ENCODE measurements at regions not wholly inside any gene's neighbourhood (a gene's known extent, or its start where the extent isn't known, plus 50 kb on each side); places are given as distances from the start of the nearest gene placed in this dataset.

DNA sequence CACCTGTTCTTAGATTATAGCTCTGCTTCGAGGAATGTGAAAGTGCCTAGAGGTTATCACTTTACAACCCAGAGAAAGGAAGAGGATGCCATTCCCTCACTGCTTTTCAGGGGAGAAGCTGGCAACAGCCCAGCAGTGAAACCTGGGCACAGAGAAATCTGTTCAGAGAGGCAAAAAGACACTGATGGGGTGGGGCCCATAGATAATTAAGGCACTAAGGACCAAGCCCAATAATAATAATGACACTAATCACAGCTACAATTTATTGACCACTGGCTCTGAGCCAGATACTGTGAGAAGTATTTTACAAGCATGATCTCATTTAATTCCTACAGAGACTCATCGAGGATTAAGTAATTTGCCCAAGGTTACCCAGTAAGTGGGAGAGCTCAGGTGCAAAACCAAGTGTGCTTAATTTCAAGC, 168.3 kb downstream of the PIK3R1 start:
- Histone ChIP-seq H3K4me1 (ENCODE audit: control insufficient read depth in 1 of 2, insufficient read depth in 2 of 2, low read depth in 1 of 2, low read length in 1 of 2) (no peaks in the 10 kb centered on the region), H4K20me1 (ENCODE audit: insufficient read depth) (no peaks in the 10 kb centered on the region), H3K9ac (no peak overlapping the region), H2AFZ (ENCODE audit: low read depth) (no peak overlapping the region), H3K27me3 (ENCODE audit: insufficient read depth) (no peaks in the 10 kb centered on the region; the same call in 1 of the 2 replicates), H3K9me3 (no peaks in the 10 kb centered on the region), H3K36me3 (replicated peaks in 1 of 2; ENCODE audit: control insufficient read depth in 1 of 2, insufficient read depth in 2 of 2, low read length in 1 of 2) (no peaks in the 10 kb centered on the region), H3K79me2 (ENCODE audit: insufficient read depth) (no peaks in the 10 kb centered on the region), H3K4me2 (no peak overlapping the region), H3K27ac (ENCODE audit: low read depth in 2 of 2, low read length in 1 of 2) (no peak overlapping the region), H3K4me3 (ENCODE audit: low read depth in 2 of 2, low read length in 1 of 2) (no peak overlapping the region), H3F3A (replicated peaks; ENCODE audit: insufficient read depth) (no peaks in the 10 kb centered on the region), H3K9me2 (no peaks in the 10 kb centered on the region)
- DNase-seq: no peak
- 3% methylated on average over 2 of the region's 2 CpGs for WGBS (ENCODE audit: low lambda C conversion rate)
- TF ChIP-seq, protein P1, sequence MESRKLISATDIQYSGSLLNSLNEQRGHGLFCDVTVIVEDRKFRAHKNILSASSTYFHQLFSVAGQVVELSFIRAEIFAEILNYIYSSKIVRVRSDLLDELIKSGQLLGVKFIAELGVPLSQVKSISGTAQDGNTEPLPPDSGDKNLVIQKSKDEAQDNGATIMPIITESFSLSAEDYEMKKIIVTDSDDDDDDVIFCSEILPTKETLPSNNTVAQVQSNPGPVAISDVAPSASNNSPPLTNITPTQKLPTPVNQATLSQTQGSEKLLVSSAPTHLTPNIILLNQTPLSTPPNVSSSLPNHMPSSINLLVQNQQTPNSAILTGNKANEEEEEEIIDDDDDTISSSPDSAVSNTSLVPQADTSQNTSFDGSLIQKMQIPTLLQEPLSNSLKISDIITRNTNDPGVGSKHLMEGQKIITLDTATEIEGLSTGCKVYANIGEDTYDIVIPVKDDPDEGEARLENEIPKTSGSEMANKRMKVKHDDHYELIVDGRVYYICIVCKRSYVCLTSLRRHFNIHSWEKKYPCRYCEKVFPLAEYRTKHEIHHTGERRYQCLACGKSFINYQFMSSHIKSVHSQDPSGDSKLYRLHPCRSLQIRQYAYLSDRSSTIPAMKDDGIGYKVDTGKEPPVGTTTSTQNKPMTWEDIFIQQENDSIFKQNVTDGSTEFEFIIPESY (IDR thresholded peaks at IDR 0.05; ENCODE audit: borderline replicate concordance, low read depth): no peak
- TF ChIP-seq FOSL2 (IDR thresholded peaks at IDR 0.05; ENCODE audit: borderline replicate concordance, low read depth): no peak
- TF ChIP-seq EP300 (IDR thresholded peaks at IDR 0.05; ENCODE audit: borderline replicate concordance in 1 of 2, low read depth in 1 of 2, low read length in 1 of 2): no peak
- TF ChIP-seq GATA2 (CRISPR knock-in tag; IDR thresholded peaks at IDR 0.05): no peak
- TF ChIP-seq, protein P2, sequence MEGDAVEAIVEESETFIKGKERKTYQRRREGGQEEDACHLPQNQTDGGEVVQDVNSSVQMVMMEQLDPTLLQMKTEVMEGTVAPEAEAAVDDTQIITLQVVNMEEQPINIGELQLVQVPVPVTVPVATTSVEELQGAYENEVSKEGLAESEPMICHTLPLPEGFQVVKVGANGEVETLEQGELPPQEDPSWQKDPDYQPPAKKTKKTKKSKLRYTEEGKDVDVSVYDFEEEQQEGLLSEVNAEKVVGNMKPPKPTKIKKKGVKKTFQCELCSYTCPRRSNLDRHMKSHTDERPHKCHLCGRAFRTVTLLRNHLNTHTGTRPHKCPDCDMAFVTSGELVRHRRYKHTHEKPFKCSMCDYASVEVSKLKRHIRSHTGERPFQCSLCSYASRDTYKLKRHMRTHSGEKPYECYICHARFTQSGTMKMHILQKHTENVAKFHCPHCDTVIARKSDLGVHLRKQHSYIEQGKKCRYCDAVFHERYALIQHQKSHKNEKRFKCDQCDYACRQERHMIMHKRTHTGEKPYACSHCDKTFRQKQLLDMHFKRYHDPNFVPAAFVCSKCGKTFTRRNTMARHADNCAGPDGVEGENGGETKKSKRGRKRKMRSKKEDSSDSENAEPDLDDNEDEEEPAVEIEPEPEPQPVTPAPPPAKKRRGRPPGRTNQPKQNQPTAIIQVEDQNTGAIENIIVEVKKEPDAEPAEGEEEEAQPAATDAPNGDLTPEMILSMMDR (IDR thresholded peaks at IDR 0.05): no peak
- no peak for TF ChIP-seq NFIC (IDR thresholded peaks at IDR 0.05; ENCODE audit: borderline replicate concordance)
- TF ChIP-seq SIN3A (IDR thresholded peaks at IDR 0.05; ENCODE audit: borderline replicate concordance, low read depth, low read length): no peak
- TF ChIP-seq GABPA (IDR thresholded peaks at IDR 0.05; ENCODE audit: low read depth): no peak
- no peak for TF ChIP-seq YY1 (IDR thresholded peaks at IDR 0.05; ENCODE audit: low read depth)
- no peak for TF ChIP-seq ELF1 (IDR thresholded peaks at IDR 0.05)
- TF ChIP-seq POLR2AphosphoS5 (IDR thresholded peaks at IDR 0.05; ENCODE audit: low read depth, low read length): no peak
- no peak for TF ChIP-seq MEF2A (IDR thresholded peaks at IDR 0.05; ENCODE audit: borderline replicate concordance, low read depth)
- TF ChIP-seq TCF12 (IDR thresholded peaks at IDR 0.05): no peak
- no peak for TF ChIP-seq RXRA (IDR thresholded peaks at IDR 0.05; ENCODE audit: borderline replicate concordance, low read depth)
- TF ChIP-seq CHD2 (IDR thresholded peaks at IDR 0.05; ENCODE audit: low read length, partially characterized antibody): no peak
- no peak for TF ChIP-seq TEAD4 (IDR thresholded peaks at IDR 0.05; ENCODE audit: borderline replicate concordance, insufficient read depth)
- no peak for TF ChIP-seq JUND (IDR thresholded peaks at IDR 0.05)
- no peak for TF ChIP-seq FOXJ3 (CRISPR knock-in tag; IDR thresholded peaks at IDR 0.05)
- CTCF ChIA-PET: interaction anchor here (1.2 kb wide), 1 partner anchor 10 kb away, joined by 4 read pairs; no protein-coding TSS in a partner anchor
- POLR2A ChIA-PET: no interaction called here
